G401.6 (cell line): ENCODE measurements at regions not wholly inside any gene's neighbourhood (a gene's known extent, or its start where the extent isn't known, plus 50 kb on each side); places are given as distances from the start of the nearest gene placed in this dataset.

Source experiments
- FAIRE-seq: peaks from 2 replicates; lab custom pipeline; 2012; peaks lifted over from hg19 to GRCh38; lab: Jason Lieb, UNC

DNA sequence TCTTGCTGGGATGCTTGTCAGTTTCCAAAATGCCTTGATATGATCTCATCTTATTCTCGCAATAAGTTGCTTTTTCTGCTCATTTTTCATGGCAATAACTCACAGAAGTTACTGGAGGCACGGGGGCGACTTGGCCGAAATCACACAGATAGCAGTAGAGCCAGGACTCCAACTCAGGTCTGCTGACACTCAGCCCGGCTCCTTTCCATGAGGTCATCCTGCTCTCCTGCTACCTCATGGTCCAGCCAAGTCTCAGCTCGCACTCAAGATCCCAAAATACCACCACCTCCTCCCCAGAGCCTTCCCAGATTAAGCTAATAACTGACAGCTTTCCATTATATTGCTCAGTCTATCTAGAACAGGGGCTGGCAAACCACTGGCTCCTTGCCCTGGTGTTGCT, 269.5 kb downstream of the MAP2K4 start:
- no peak for FAIRE-seq

DNA sequence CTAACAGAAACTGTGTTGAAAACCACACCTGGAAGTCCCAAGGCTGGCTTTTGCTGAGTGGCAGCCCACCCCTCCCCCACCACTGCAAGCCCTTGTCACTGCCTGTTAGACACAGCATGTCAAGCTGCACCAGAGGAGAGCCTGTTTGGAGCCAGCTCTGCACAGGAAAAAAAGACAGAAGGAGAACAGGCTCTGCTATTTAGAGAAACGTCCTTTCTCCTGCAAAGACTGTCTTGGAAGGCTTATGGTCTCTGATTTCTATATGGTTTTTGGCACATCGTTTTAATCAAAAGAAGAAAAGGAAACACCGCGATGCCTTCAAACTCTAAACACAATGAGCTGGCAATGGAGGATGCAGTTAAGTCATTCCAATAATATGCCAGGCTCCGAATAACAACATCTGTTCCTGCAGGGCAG, 275.5 kb downstream of the MAP2K4 start:
- FAIRE-seq, result no peak

DNA sequence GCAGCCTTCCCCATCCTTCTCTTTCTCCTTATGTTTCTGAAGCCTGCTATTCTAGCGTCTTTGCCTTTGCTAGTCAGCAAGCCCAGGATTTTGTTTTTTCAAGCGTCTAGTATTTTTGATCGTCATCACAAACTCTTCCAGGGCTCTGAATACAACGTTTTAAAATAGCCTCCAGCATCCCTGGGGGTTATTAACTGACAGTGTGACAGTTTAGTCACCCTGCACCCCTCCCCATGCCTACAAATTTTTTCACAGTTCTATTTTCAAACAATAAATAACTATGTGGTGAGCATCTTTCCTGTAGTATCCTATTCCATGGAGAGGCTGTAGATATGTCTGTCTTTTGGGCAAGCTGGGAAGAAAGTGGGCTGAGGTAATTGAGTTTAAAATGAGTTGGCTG, 280.9 kb downstream of the MAP2K4 start:
- FAIRE-seq, result no peak

DNA sequence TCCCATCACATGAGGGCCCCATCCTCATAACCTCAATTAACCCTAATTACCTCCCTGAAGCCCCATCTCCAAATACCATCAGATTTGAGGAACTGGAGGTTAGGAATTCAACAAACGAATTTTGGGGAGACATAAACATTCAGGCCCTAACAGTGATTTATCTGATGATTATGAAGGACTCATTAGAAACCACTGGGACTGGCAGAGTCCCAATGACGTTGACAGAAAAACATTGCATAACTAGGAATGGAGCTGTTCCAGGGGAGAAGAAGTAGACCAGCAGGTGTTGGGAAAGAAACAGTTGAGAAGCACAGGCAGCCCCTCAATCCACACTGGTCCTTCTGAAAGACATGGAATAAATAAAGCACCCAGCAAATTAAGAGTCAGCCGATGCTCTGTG, 282.0 kb downstream of the MAP2K4 start:
- FAIRE-seq, result no peak

DNA sequence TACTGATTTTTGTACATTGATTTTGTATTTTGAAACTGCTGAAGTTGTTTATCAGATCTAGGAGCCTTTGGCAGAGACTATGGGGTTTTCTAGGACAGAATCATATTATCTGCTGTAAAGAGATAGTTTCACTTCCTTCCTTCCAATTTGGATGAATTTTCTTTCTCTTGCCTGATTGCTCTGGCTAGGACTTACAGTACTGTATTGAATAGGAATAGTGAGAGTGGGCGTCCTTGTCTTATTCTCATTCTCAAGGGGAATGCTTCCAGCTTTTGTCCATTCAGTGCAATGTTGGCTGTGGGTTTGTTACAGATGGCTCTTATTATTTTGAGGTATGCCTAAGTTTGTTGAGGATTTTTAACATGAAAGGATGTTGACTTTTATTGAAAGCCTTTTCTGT, 290.1 kb downstream of the MAP2K4 start:
- no peak for FAIRE-seq

DNA sequence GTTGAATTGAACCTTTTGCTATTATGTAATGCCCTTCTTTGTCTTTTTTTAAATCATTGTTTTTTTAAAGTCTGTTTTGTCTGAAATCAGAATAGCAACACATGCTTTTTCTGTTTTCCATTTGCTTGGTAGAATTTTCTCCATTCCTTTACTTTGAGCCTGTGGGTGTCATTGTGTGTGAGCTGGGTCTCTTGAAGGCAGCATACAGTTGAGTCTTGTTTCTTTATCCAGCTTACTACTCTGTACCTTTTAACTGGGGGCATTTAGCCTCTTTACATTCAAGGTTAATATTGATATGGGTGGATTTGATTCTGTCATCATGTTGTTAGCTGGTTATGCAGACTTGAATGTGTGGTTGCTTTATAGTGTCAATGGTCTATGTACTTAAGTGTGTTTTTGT, 292.0 kb downstream of the MAP2K4 start:
- FAIRE-seq, result no peak

DNA sequence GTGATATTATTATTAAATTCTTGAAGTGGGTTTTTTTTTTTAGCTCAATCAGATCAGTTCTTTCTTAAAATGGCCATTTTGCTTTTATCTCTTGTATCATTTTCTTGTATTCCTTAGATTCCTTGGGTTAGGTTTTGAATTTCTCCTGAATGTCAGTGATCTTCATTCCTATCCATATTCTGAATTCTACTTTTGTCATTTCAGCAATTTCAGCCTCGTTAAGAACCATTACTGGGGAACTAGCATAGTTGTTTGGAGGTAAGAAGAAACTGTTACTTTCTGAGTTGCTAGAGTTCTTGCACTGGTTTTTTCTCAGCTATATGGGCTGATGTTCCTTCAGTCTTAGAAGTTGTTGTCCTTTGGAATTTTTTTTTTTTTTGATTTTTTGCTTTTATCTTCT, 293.1 kb downstream of the MAP2K4 start:
- no peak for FAIRE-seq

DNA sequence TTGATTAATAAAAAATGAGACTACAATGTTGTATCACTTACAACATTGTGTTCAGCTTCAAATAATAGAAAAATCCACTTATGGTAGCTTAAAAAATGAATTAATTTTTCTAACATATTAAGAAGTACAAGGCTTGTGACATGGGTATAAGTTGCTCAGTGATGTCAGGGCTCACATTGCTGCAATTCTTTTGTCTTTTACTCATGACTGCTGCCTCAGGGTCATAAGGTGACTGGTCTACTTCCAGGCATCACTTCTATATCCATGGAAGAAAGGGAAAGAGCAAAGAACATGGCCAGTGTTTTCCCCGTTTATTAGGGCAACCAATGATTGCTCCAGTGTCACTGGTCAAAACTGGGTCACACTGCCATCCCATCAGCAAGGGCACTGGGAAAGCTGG, 295.3 kb downstream of the MAP2K4 start:
- no peak for FAIRE-seq

DNA sequence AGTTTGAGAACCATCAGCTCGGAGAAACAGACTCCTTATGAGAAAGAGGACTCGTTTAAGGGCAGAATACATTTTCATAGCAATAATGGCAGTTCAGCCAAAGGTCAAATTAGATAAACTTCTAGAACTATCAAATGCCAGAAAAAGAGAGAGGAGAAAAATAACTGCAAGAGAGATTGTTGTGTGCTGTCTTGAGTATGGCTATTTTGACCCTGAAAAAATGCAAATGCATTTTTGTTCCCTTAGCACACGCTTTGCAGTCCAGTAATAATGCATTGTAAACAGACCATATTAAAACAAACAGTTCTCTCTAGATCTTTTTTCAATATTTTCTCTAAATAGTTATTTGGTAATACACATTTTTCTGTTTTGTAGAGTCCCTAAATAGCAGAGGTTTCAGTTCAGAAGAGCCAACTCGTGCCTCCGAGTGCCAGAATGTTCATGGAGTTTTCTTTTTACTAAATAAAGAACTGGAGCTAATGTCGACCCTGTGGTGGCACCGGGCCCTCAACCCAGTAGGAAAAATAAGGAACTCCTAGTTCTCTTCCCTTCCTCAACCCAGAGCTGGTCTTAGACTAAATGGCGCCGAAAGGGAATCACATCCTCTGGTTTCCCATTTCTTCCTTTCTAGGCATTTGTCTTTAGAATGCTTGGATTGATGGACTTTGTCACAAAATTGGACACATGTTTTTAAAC, 298.0 kb downstream of the MAP2K4 start:
- no peak for FAIRE-seq

DNA sequence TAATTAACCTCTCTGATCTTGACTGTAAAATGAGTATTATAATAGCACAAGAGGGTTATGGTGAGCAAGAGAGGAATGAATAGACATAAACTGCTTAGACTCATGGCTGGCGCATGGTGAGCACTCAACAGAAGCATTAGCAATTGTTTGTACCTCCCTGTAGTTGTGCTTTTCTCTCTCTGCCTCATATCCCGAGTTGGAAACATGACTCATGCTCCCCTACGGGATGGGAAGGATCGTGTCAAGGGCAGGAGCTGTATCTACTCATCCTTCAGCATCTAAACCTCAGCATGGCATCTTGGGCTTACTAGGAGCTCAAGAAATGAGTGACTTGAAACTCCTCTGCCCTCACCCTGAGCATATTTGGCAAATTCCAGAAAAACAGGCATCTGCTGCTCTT, 299.6 kb downstream of the MAP2K4 start:
- FAIRE-seq, result no peak

DNA sequence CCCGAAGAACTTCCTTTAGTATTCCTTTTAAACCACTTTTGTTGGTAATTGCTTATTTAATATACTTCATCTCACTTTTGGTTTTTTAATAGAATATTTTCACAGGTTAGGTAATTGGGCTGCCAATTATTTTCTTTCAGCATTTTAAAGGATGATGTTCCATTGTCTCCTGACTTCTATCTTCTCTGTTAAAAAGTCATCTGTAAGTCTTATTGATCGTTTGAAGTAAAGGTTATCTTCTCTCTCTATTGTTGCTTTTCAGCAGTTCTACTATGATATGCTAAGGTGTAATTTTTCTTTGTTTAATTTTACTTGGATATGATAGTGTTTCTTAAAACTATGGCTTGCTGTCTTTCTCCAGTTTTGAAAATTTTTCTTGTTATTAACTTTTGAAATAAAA, 307.5 kb downstream of the MAP2K4 start:
- FAIRE-seq, result no peak

DNA sequence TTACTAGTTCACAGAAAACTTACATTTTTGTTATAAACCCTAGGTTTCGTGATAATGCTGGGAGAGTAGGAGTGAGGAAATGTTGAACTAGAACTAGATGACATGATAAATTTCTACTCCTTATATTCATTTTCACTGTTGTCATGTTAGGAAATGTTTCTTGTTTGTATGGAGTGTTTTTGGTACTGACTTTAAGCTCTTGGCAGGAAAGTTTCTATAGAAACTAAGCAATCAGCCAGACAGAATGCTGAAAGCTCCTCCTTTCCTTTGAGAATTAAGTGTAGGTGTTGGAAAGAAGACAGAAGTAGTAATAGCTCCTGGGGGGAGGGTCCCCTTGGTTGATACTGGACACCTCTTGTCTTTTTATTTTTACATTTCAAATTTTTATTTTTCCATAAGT, 309.8 kb downstream of the MAP2K4 start:
- no peak for FAIRE-seq

DNA sequence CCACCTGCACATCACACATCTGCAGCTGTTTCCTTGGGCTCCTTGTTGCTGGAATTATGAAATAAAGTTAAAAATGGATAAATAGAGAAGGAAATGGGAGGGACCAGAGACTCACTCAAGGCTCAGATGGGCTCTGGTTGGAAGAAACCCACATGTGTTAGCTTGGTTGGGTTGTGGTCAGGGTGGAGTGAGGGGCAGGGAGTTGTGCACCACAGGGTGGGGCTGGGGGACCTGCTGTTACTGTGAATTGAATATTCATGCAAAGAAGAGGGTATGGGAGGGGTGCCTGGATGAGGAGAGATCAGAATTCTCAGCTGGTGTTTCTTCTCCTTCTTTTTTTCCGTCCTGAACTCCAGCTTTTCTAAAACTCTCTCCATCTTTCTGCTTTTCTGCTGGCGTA, 320.7 kb downstream of the MAP2K4 start:
- no peak for FAIRE-seq

DNA sequence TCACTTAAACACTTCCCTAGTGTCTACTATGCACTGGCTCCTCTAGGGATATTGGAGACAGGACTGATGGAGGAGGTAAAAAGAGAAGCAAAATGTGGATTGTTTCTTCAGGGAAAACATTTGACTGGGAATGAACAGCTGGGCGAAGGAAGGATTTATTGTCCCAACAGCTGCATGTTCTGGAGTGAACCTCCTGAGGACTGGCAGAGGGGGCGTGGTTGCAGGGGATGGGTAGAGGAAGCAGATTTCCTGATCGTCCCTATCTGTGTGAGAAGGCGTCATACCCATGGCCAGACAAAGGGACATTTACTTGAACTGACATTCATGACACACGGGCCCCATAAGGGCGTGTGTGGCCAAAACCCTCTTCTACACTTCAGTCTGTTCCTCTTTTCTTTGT, 321.5 kb downstream of the MAP2K4 start:
- FAIRE-seq, result no peak

DNA sequence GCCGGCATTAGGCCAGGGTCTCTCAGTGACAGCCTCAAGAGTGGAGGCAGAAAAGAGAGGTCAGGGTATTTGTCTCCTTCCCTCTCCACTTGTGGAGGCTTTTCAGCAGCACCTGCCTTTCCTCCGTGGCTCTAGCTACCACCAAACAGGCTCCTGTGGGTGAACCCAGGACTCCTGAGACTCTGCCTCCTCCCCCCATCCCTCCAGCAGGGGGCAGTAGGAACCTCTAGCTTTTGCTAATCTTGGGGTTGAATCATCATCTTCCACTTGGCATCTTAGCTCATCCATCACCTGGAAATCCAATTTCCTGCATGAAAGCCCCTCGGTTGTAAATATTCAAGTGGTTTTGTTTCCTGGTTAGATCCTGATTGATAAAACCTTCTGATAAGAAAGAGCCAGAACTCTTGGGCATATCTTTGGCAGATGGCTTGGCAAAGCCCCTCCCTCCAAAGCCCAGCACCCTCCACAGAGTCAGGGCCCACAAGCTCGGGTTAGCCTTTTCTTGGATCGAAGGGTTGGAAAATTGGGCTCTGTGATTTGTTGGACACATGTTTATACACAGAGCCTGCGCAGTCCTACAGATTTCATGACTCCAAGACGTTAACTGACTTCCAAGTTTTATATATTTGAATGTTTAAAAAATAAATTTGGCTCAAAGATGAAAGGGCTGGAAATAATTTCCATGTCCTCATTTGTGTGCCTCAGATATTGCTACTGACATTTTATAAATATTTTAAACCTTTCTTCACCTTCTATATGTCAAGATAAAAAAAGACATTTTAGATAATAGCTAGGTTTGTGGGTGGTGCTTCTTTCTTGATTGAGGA, 322.1 kb downstream of the MAP2K4 start:
- FAIRE-seq, result no peak

DNA sequence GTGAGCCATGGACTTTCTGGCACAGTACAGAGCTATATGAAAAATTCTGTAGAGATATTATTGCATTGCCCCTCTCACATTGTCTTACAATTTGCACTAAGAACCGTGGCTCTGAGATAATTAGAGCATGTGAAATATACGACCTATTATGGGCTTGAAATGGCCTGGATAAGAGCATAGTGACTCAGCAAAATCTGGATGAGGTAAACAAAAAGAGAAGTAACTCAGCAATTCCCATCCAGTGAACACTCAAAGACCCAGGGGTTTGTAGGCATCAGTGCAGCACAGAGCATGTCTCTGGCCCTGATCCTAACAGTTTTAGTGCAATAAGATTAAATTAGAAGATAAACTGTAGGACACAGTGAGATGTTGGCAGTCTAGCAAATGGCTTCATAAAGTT, 317.2 kb upstream of the MYOCD start:
- FAIRE-seq, result no peak

DNA sequence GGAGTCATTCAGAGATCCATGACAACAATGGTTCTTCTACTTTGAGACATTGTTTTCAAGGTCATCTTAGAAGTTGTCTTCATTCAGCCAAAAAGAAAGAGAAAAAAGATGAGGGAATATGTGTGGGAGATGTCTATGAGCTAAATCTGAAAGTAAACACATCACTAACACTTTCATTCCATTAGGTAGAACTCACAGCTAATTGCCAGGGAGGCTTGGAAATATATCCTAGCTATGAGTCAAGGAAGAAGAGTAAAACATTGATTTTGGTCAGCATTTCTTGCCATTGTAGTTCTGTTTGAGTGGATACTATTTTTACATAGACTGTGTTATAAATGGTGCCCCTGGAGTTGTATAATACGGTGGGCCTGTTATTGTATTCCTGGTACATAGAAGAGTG, 316.4 kb upstream of the MYOCD start:
- FAIRE-seq, result no peak

DNA sequence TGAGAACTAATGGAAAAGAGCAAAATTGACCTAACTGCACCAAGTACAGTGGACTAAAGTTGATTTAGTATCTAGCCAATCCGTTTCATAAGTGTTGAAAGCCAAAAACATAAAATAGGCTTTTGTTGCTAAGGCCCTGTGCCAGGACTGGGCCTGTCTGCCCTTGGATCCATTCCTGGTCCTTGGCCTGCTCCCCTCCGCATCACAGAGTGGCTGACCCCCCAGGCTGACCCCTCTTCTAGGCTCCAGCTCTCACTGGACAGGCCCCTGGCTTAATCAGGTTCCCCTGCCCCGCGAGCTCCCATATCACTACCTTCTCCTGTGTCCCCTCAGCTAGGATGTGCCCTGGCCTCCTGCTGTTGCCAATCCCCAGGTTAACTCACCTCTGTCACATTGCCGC, 313.6 kb upstream of the MYOCD start:
- no peak for FAIRE-seq

DNA sequence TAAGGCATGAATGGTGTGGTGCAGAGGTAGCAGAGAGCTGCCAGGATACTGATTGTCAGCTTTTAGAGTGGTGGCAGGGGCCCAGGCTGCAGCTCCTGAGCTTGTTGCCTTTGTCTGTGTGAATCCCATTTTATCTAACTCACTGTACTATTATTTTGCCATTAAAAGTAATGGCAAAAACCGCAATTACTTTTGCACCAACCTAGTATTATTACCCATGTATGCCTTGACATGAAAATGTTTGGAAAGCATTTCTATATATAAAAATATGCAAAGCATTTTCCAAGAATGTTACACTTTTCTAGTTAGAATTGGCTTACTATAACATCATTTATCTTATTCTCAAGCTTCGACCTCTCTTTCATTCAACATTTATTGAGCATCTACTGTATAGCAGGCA, 308.1 kb upstream of the MYOCD start:
- no peak for FAIRE-seq

DNA sequence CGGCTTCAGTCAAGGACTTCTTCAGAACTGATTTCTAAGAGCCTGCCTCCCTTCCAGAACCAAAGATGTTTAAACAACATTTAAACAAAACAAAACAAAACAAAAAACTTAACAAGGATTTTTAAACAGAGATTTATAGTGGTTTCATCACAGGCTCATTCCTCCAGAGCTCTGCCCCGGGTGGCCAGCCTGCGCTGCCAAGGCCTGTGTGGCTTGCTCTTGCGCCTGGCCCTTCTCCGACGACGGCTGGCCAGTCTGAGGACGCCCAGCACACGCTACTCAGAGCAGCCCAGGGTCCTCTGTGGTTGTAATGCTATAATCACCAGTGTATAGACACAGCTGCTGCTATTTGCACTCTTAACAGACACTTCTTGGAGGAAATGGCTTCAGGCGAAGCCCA, 307.2 kb upstream of the MYOCD start:
- no peak for FAIRE-seq

DNA sequence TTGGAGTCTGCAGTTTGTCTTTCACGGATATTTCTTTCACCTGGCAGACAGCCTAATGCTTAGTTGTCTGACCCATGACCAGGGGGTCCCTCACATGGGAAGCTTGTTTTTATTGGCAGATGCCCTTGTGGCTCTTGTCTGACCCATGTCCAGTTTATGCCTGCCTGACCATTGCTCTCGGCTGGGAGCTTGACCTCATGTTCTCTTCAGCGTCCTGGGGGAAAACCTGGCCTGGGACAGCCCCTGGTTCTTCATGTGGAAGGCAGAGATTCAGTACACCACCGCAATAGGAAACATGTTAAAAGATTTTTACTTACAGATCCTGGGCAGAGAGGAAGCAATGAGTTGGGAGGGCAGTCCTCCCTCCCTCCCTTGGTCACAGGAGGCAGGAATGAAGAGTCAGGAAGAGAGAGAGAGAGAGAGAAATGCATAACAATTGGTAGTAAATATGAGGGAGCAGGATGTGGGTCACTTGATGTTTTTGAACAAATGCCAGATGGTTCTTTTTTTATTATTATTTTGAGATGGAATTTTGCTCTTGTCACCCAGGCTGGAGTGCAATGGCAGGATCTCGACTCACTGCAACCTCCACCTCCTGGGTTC, 302.7 kb upstream of the MYOCD start:
- no peak for FAIRE-seq

DNA sequence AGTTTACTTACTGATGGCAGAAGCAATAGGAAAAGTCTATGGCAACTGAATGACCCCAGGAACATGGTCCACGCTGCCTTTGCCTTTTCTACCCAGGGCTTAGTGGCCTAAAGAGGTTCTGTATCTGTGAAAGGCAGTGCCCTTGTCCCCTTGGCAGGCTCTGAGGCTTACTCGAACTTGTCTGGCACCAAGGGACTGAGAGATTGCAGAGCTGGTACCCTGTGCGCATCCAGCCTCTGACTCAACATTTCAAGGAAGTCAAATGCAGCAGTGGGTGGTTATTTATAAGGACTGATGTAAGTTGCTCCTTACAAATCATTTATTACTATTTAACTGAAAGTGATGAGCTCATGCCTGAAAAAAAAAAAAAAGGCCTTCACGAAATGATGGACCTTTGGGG, 299.9 kb upstream of the MYOCD start:
- no peak for FAIRE-seq

DNA sequence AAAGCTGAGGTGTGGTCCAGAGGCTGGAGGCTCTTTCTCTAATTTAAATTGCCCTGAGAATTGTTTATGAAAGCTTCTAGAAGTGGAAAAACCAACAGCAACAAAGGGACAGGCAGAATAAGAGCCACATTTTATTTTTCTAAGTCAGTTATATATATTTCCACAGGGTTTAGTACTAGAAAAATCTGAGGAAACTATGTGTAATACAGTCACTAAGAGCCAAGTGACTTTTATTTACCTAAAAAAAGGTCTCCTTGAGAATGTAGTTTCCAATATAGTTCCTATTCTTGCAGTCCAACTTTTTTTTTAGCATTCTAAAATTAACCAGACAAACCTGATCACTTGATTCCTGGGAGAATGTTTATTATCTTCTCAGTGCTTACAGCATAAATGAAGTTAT, 296.6 kb upstream of the MYOCD start:
- no peak for FAIRE-seq

DNA sequence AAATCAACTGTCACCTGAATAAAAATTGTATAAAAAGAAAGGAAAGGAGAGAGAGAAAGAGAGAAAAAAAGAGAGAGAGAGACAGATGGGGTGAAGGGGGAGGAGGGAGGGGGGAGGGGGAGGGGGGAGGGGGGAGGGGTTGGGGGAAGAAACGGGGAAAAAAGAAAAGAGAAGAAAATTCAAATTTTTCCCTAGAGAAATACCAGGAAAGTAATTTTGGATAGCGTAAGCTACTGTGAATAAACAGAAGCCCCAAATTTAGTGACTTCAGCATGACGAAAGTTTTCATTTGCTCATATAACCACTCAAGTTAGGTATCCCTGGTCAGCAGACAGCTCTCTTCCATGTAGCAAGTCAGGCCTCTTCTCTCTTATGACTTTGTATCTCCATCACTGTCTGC, 289.4 kb upstream of the MYOCD start:
- no peak for FAIRE-seq
